OCI-LY1 (cell line): ENCODE measurements at regions not wholly inside any gene's neighbourhood (a gene's known extent, or its start where the extent isn't known, plus 50 kb on each side); places are given as distances from the start of the nearest gene placed in this dataset.

Experiments
- H2AFZ ChIP-seq: fragments of 200-600 bp; sonication (generic), shearing (Covaris generic); 2 replicates; pipeline ENCODE4 v1.6.0; 2014; ENCODE audit warnings: antibody characterized with exemption, mild to moderate bottlenecking, low read length
- H3F3A ChIP-seq: fragments of 200-600 bp; sonication (generic), shearing (Covaris generic); 2 replicates; pipeline ENCODE4 v1.6.0; 2014; ENCODE audit warnings: mild to moderate bottlenecking, antibody characterized with exemption, low read length, moderate library complexity; ENCODE audit not compliant: insufficient read depth
- H3K27ac ChIP-seq: fragments of 200-600 bp; sonication (generic); 2 replicates; pipeline ENCODE4 v1.5.1; 2014; ENCODE audit warnings: low read length, mixed run types, mild to moderate bottlenecking, low read depth; ENCODE audit not compliant: poor library complexity, severe bottlenecking
- H3K27me3 ChIP-seq: fragments of 200-600 bp; sonication (generic); 2 replicates; pipeline ENCODE4 v1.6.0; 2014; ENCODE audit warnings: antibody characterized with exemption, mild to moderate bottlenecking, low read length, moderate library complexity; ENCODE audit not compliant: insufficient read depth
- H3K36me3 ChIP-seq: fragments of 200-600 bp; sonication (generic); 2 replicates; pipeline ENCODE4 v1.6.1; 2014; ENCODE audit warnings: mild to moderate bottlenecking, antibody characterized with exemption, low read length, moderate library complexity, mixed read lengths; ENCODE audit not compliant: insufficient read depth
- H3K4me1 ChIP-seq: fragments of 200-600 bp; sonication (generic); 2 replicates; pipeline ENCODE4 v1.5.1; 2014; ENCODE audit warnings: mild to moderate bottlenecking, low read length, moderate library complexity; ENCODE audit not compliant: insufficient read depth, severe bottlenecking
- H3K4me2 ChIP-seq: fragments of 200-600 bp; sonication (generic), shearing (Covaris generic); 2 replicates; pipeline ENCODE4 v1.6.1; 2014; ENCODE audit warnings: low read length
- H3K4me3 ChIP-seq: fragments of 200-600 bp; sonication (generic); 2 replicates; pipeline ENCODE4 v1.5.1; 2014; ENCODE audit warnings: low read length, low read depth, mild to moderate bottlenecking, mixed read lengths; ENCODE audit not compliant: poor library complexity, severe bottlenecking
- H3K79me2 ChIP-seq: fragments of 200-600 bp; shearing (Covaris generic); 2 replicates; pipeline ENCODE4 v1.6.1; 2016; ENCODE audit warnings: mixed run types, low read length, mixed read lengths; ENCODE audit not compliant: insufficient read depth
- H3K9ac ChIP-seq: fragments of 200-600 bp; sonication (generic), shearing (Covaris generic); 2 replicates; pipeline ENCODE4 v1.6.1; 2014; ENCODE audit warnings: mild to moderate bottlenecking, low read length, mixed read lengths
- H3K9me2 ChIP-seq: fragments of 200-600 bp; sonication (generic), shearing (Covaris generic); 2 replicates; pipeline ENCODE4 v1.6.1; 2014; ENCODE audit warnings: low read depth, mild to moderate bottlenecking, low read length, mixed read lengths
- H3K9me3 ChIP-seq: fragments of 200-600 bp; shearing (Covaris generic); 2 replicates; pipeline ENCODE4 v1.6.1; 2014; ENCODE audit warnings: low read length, mixed read lengths
- H4K20me1 ChIP-seq: fragments of 200-600 bp; sonication (generic), shearing (Covaris generic); 2 replicates; pipeline ENCODE4 v1.6.0; 2016; ENCODE audit warnings: mild to moderate bottlenecking, low read length; ENCODE audit not compliant: insufficient read depth
- EZH2 ChIP-seq: fragments of 200-600 bp; sonication (generic), shearing (Covaris generic); IDR thresholded peaks from 2 replicates; pipeline ENCODE4 v1.8.0; 2017; ENCODE audit warnings: borderline replicate concordance, mixed run types, mild to moderate bottlenecking, antibody characterized with exemption, low read length, moderate library complexity, mixed read lengths
- TF ChIP-seq, protein P1 (sequence below): fragments of 200-600 bp; sonication (generic), shearing (Covaris generic); IDR thresholded peaks from 2 replicates; pipeline ENCODE4 v1.5.1; 2017; ENCODE audit warnings: mild to moderate bottlenecking, antibody characterized with exemption, low read length, moderate library complexity, mixed read lengths

DNA sequence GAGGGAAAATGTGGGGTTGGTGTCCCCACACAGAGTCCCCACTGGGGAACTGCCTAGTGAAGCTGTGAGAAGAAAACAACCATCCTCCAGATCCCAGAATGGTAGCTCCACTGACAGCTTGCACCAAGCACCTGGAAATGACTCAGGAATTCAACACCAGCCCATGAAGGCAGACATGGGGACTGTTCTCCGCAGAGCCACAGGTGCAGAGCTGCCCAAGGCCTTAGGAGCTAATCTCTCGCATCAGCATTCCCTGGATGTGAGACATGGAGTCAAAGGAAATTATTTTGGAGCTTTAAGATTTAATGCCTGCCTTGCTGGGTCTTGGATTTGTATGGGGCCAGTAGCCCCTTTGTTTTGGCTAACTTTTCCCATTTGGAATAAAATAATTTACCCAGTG is 367.9 kb downstream of the FAM133A start:
- no peaks in the 10 kb centered on the region for H3K4me1 ChIP-seq
- no peak overlapping the region for H3K4me3 ChIP-seq
- TF ChIP-seq EZH2 = no peak
- TF ChIP-seq, protein P1, sequence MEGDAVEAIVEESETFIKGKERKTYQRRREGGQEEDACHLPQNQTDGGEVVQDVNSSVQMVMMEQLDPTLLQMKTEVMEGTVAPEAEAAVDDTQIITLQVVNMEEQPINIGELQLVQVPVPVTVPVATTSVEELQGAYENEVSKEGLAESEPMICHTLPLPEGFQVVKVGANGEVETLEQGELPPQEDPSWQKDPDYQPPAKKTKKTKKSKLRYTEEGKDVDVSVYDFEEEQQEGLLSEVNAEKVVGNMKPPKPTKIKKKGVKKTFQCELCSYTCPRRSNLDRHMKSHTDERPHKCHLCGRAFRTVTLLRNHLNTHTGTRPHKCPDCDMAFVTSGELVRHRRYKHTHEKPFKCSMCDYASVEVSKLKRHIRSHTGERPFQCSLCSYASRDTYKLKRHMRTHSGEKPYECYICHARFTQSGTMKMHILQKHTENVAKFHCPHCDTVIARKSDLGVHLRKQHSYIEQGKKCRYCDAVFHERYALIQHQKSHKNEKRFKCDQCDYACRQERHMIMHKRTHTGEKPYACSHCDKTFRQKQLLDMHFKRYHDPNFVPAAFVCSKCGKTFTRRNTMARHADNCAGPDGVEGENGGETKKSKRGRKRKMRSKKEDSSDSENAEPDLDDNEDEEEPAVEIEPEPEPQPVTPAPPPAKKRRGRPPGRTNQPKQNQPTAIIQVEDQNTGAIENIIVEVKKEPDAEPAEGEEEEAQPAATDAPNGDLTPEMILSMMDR = no peak
- no peaks in the 10 kb centered on the region for H3K36me3 ChIP-seq
- H3K9ac ChIP-seq = no peak overlapping the region
- no peaks in the 10 kb centered on the region for H3K79me2 ChIP-seq
- no peak overlapping the region for H3K4me2 ChIP-seq
- H3K27ac ChIP-seq = no peak overlapping the region
- H3K27me3 ChIP-seq = no peaks in the 10 kb centered on the region
- H3F3A ChIP-seq = no peaks in the 10 kb centered on the region
- no peaks in the 10 kb centered on the region for H3K9me3 ChIP-seq
- no peak overlapping the region for H2AFZ ChIP-seq
- no peaks in the 10 kb centered on the region for H4K20me1 ChIP-seq
- no peaks in the 10 kb centered on the region for H3K9me2 ChIP-seq

DNA sequence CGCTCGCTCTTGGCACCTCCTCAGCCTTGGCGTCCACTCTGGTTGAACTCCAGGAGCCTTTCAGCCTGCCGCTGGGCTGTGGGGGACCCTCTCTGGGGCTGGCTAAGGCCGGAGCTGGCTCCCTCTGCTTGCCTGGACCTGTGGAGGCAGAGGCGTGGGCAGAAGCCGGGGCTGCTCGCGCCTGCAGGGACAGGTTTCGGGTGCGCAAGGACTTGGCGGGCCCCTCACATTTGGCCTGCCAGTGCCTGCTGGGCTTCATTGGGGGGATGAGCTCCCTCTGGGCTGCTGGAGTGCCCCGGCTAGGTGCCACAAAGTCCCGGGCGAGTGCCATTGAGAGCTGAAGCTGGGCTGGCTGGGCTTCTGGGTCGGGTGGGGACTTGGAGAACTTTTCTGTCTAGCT is 371.7 kb downstream of the FAM133A start:
- Histone ChIP-seq H3K4me2 (no peak overlapping the region), H3K27ac (no peak overlapping the region), H3K36me3 (no peaks in the 10 kb centered on the region), H2AFZ (no peak overlapping the region), H3K4me3 (no peak overlapping the region), H4K20me1 (no peaks in the 10 kb centered on the region), H3K79me2 (no peaks in the 10 kb centered on the region), H3K9ac (no peak overlapping the region), H3K27me3 (no peaks in the 10 kb centered on the region), H3K9me2 (no peaks in the 10 kb centered on the region), H3K4me1 (no peaks in the 10 kb centered on the region), H3F3A (no peaks in the 10 kb centered on the region), H3K9me3 (no peaks in the 10 kb centered on the region)
- TF ChIP-seq, protein P1 = no peak
- no peak for TF ChIP-seq EZH2

DNA sequence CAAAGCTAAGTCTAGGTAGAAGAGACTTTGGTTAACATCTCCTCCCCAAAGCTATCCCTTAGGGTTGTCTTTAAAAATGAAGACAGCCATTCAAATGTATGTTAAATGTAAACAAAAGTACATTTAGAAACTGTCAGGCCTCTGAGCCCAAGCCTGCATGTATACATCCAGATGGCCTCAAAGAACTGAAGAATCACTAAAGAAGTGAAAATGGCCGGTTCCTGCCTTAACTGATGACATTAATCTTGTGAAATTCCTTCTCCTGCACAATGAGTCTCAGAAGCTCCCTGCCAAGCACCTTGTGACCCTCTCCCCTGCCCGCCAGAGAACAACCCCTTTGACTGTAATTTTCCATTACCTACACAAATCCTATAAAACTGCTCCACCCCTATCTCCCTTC is 377.9 kb downstream of the FAM133A start:
- no peaks in the 10 kb centered on the region for H3K4me1 ChIP-seq
- H3K9ac ChIP-seq = no peak overlapping the region
- no peaks in the 10 kb centered on the region for H3K9me3 ChIP-seq
- no peaks in the 10 kb centered on the region for H3F3A ChIP-seq
- no peaks in the 10 kb centered on the region for H3K9me2 ChIP-seq
- H3K27me3 ChIP-seq = no peaks in the 10 kb centered on the region
- H2AFZ ChIP-seq = no peak overlapping the region
- no peaks in the 10 kb centered on the region for H4K20me1 ChIP-seq
- no peak overlapping the region for H3K4me2 ChIP-seq
- H3K27ac ChIP-seq = no peak overlapping the region
- H3K4me3 ChIP-seq = no peak overlapping the region
- H3K36me3 ChIP-seq = no peaks in the 10 kb centered on the region
- no peaks in the 10 kb centered on the region for H3K79me2 ChIP-seq
- TF ChIP-seq, protein P1 = no peak
- no peak for TF ChIP-seq EZH2
